A549 (cell line): ENCODE measurements at regions not wholly inside any gene's neighbourhood (a gene's known extent, or its start where the extent isn't known, plus 50 kb on each side); places are given as distances from the start of the nearest gene placed in this dataset.
A peak's percentile ranks its signal among the peaks of the same experiment; 100 is the strongest.

Experiments
- ATAC-seq, 2 experiments: fragments of 200-7000 bp in 1 of 2; fragments of >200 bp in 1 of 2; cut with Nextera tagmentation in 1 of 2; cut with Tn5 transposase in 1 of 2; 3 replicates each; pipeline versions ENCODE4 v1.8.0 to v1.9.1; 2018 to 2020; ENCODE audit warnings: mild to moderate bottlenecking in 1 of 2, moderate library complexity in 1 of 2
- CTCF ChIA-PET: fragments of 300-600 bp; sonication (Branson Sonifier 250); formaldehyde crosslinking; extraction: SDS; loops from one replicate; lab custom pipeline; 2021; ENCODE audit warnings: antibody characterized with exemption, inconsistent platforms; lab: Yijun Ruan, JAX
- POLR2A ChIA-PET: fragments of 350-600 bp; formaldehyde crosslinking; extraction: SDS; loops from one replicate; lab custom pipeline; 2021; ENCODE audit warnings: antibody characterized with exemption, inconsistent platforms; lab: Yijun Ruan, JAX
- DNase-seq, 2 experiments: peaks; one replicate each; pipeline versions ENCODE4 v3.0.0 to v3.0.0-alpha.2; 2011 to 2016; ENCODE audit warnings: low read depth in 1 of 2, low spot score in 1 of 2
- FAIRE-seq: peaks from 2 replicates; lab custom pipeline; 2011; peaks lifted over from hg19 to GRCh38; lab: Jason Lieb, UNC
- H3K27ac ChIP-seq, 2 experiments: fragments of >200 bp; sonication (Bioruptor Twin); formaldehyde crosslinking; 3 replicates each; pipeline ENCODE4 v1.5.1; 2016 to 2017
- H3K4me1 ChIP-seq: fragments of >200 bp; sonication (Bioruptor Twin); formaldehyde crosslinking; 3 replicates; pipeline ENCODE4 v1.6.1; 2016
- H3K4me2 ChIP-seq: fragments of >200 bp; sonication (Bioruptor Twin); formaldehyde crosslinking; 3 replicates; pipeline ENCODE4 v1.6.1; 2016
- H3K4me3 ChIP-seq: fragments of >200 bp; sonication (Bioruptor Twin); formaldehyde crosslinking; 3 replicates; pipeline ENCODE4 v1.5.1; 2016
- H3K9me3 ChIP-seq: fragments of >200 bp; sonication (Bioruptor Twin); formaldehyde crosslinking; 3 replicates; pipeline ENCODE4 v1.6.1; 2016
- CBX2 ChIP-seq: fragments of 200-600 bp; sonication (generic); IDR thresholded peaks from 2 replicates; pipeline ENCODE4 v1.6.1; 2016; ENCODE audit warnings: low read depth, mild to moderate bottlenecking, borderline replicate concordance
- CBX8 ChIP-seq: fragments of 200-600 bp; sonication (generic); IDR thresholded peaks from 2 replicates; pipeline ENCODE4 v1.6.1; 2016
- CEBPB ChIP-seq, 2 experiments: fragments of >200 bp in 1 of 2; sonication (Bioruptor Twin) in 1 of 2; formaldehyde crosslinking in 1 of 2; IDR thresholded peaks; 2 replicates each; pipeline ENCODE4 v1.6.1; 2012 to 2016
- EHF ChIP-seq: fragments of 250-450 bp; sonication (Bioruptor Pico); IDR thresholded peaks from 2 replicates; pipeline ENCODE4 v1.5.0; 2020; ENCODE audit warnings: mild to moderate bottlenecking
- GATA3 ChIP-seq: IDR thresholded peaks from 2 replicates; pipeline ENCODE4 v1.6.1; 2012; ENCODE audit warnings: borderline replicate concordance
- JUNB ChIP-seq: fragments of >200 bp; sonication (Bioruptor Twin); formaldehyde crosslinking; IDR thresholded peaks from 2 replicates; pipeline ENCODE4 v1.6.1; 2016
- MAFK ChIP-seq: fragments of 450-650 bp; IDR thresholded peaks from 2 replicates; pipeline ENCODE4 v1.6.1; 2014; ENCODE audit not compliant: partially characterized antibody
- MYC ChIP-seq: IDR thresholded peaks from 2 replicates; pipeline ENCODE4 v1.6.1; 2012; ENCODE audit warnings: mild to moderate bottlenecking, inconsistent platforms, low read length, improper control_type of control experiment, borderline replicate concordance
- PHF8 ChIP-seq: fragments of 200-600 bp; sonication (generic); IDR thresholded peaks from 2 replicates; pipeline ENCODE4 v1.6.1; 2016; ENCODE audit warnings: low read depth, mild to moderate bottlenecking, antibody characterized with exemption, moderate library complexity, borderline replicate concordance
- POLR2AphosphoS2 ChIP-seq: conservative IDR thresholded peaks from 2 replicates; pipeline ENCODE4 v1.6.1; 2012; ENCODE audit warnings: low read length, improper control_type of control experiment, inconsistent platforms
- RAD21 ChIP-seq, 2 experiments: fragments of >200 bp in 1 of 2; sonication (Bioruptor Twin) in 1 of 2; formaldehyde crosslinking in 1 of 2; IDR thresholded peaks in 1 of 2; conservative IDR thresholded peaks in 1 of 2; 2 replicates in 1 of 2; 3 replicates in 1 of 2; pipeline ENCODE4 v1.6.1; 2012 to 2018; ENCODE audit warnings: inconsistent platforms in 1 of 2
- RARB ChIP-seq: fragments of 250-450 bp; sonication (Bioruptor Pico); IDR thresholded peaks from 2 replicates; pipeline ENCODE4 v1.8.0; 2021; ENCODE audit warnings: mild to moderate bottlenecking, moderate library complexity
- SREBF2 ChIP-seq: fragments of 450-650 bp; IDR thresholded peaks from 2 replicates; pipeline ENCODE4 v1.6.1; 2014; ENCODE audit warnings: mild to moderate bottlenecking, moderate library complexity
- TFCP2L1 ChIP-seq: fragments of 250-450 bp; sonication (Bioruptor Pico); IDR thresholded peaks from 2 replicates; pipeline ENCODE4 v1.5.0; 2021; ENCODE audit warnings: mild to moderate bottlenecking
- ZC3H11A ChIP-seq: fragments of 450-650 bp; IDR thresholded peaks from 2 replicates; pipeline ENCODE4 v1.6.1; 2014; ENCODE audit warnings: antibody characterized with exemption, mild to moderate bottlenecking
- ZFP36 ChIP-seq: fragments of 450-650 bp; IDR thresholded peaks from 2 replicates; pipeline ENCODE4 v1.6.1; 2014; ENCODE audit warnings: borderline replicate concordance; ENCODE audit not compliant: partially characterized antibody
- ZNF302 ChIP-seq: fragments of 250-450 bp; sonication (Bioruptor Pico); IDR thresholded peaks from 2 replicates; pipeline ENCODE4 v1.9.0; 2021; ENCODE audit warnings: inconsistent platforms, mild to moderate bottlenecking, moderate library complexity
- ZSCAN20 ChIP-seq: fragments of 250-450 bp; sonication (Bioruptor Pico); IDR thresholded peaks from 2 replicates; pipeline ENCODE4 v1.8.0; 2022; ENCODE audit warnings: mild to moderate bottlenecking, moderate library complexity
- WGBS: methylation state at CpG from one replicate; pipeline ENCODE4 v1.1.6; 2017; ENCODE audit errors: missing lambda C conversion rate; 5-methylcytosine and 5-hydroxymethylcytosine counted together
- TF ChIP-seq, protein P1 (sequence below): IDR thresholded peaks from 2 replicates; pipeline ENCODE4 v1.6.1; 2012
- TF ChIP-seq, protein P2 (sequence below): fragments of 200-600 bp; sonication (generic); IDR thresholded peaks from 2 replicates; pipeline ENCODE4 v1.6.1; 2016; ENCODE audit warnings: antibody characterized with exemption, mild to moderate bottlenecking, moderate library complexity
- TF ChIP-seq, protein P3 (sequence below): fragments of 250-450 bp; sonication (Bioruptor Pico); IDR thresholded peaks from 2 replicates; pipeline ENCODE4 v1.5.0; 2020; ENCODE audit warnings: low read depth, mild to moderate bottlenecking, moderate library complexity
- TF ChIP-seq, protein P4 (sequence below): fragments of >200 bp; sonication (Bioruptor Twin); formaldehyde crosslinking; IDR thresholded peaks from 3 replicates; pipeline ENCODE4 v1.6.1; 2016
- TF ChIP-seq, protein P5 (sequence below): IDR thresholded peaks from 2 replicates; pipeline ENCODE4 v1.6.1; 2012

DNA sequence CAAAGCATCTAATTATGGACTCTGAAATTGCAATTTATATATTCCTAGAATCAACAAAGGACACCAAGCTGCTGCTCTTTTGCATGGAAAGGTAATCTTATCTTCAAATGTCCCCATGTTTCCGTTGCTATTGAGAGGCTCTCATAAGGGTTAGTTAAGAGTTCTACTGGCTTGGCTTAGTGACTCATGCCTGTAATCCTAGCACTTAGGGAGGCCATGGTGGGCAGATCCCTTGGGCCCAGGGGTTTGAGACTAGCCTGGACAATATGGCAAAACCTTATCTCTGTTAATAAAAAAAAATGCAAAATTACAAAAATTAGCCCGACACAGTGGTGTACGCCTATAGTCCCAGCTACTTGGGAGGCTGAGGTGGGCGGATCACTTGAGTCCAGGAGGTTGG is 93.4 kb upstream of the RAPGEF2 start:
- peak overlapping the region in 1 of 2 experiments; percentile 61; a peak in 2 of 6 replicates for H3K27ac ChIP-seq
- DNase-seq: no peak
- no peak for FAIRE-seq
- no peak for ATAC-seq
- peaks cover 41% of the 10 kb centered on the region for H3K4me1 ChIP-seq
- TF ChIP-seq CBX8 (no peak), JUNB (no peak), POLR2AphosphoS2 (no peak), CBX2 (no peak), SREBF2 (no peak), GATA3 (no peak), MYC (no peak), RARB (CRISPR knock-in tag) (no peak), RAD21 (conservative IDR thresholded peaks at IDR 0.05 in 1 of 2, IDR thresholded peaks at IDR 0.05 in 1 of 2) (no peak), ZFP36 (no peak), ZC3H11A (no peak)
- TF ChIP-seq, protein P1, sequence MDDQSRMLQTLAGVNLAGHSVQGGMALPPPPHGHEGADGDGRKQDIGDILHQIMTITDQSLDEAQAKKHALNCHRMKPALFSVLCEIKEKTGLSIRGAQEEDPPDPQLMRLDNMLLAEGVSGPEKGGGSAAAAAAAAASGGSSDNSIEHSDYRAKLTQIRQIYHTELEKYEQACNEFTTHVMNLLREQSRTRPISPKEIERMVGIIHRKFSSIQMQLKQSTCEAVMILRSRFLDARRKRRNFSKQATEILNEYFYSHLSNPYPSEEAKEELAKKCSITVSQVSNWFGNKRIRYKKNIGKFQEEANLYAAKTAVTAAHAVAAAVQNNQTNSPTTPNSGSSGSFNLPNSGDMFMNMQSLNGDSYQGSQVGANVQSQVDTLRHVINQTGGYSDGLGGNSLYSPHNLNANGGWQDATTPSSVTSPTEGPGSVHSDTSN: no peak
- TF ChIP-seq, protein P2, sequence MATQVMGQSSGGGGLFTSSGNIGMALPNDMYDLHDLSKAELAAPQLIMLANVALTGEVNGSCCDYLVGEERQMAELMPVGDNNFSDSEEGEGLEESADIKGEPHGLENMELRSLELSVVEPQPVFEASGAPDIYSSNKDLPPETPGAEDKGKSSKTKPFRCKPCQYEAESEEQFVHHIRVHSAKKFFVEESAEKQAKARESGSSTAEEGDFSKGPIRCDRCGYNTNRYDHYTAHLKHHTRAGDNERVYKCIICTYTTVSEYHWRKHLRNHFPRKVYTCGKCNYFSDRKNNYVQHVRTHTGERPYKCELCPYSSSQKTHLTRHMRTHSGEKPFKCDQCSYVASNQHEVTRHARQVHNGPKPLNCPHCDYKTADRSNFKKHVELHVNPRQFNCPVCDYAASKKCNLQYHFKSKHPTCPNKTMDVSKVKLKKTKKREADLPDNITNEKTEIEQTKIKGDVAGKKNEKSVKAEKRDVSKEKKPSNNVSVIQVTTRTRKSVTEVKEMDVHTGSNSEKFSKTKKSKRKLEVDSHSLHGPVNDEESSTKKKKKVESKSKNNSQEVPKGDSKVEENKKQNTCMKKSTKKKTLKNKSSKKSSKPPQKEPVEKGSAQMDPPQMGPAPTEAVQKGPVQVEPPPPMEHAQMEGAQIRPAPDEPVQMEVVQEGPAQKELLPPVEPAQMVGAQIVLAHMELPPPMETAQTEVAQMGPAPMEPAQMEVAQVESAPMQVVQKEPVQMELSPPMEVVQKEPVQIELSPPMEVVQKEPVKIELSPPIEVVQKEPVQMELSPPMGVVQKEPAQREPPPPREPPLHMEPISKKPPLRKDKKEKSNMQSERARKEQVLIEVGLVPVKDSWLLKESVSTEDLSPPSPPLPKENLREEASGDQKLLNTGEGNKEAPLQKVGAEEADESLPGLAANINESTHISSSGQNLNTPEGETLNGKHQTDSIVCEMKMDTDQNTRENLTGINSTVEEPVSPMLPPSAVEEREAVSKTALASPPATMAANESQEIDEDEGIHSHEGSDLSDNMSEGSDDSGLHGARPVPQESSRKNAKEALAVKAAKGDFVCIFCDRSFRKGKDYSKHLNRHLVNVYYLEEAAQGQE: no peak
- TF ChIP-seq, protein P3, sequence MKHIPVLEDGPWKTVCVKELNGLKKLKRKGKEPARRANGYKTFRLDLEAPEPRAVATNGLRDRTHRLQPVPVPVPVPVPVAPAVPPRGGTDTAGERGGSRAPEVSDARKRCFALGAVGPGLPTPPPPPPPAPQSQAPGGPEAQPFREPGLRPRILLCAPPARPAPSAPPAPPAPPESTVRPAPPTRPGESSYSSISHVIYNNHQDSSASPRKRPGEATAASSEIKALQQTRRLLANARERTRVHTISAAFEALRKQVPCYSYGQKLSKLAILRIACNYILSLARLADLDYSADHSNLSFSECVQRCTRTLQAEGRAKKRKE (CRISPR knock-in tag): no peak
- no peak overlapping the region; the same call in 2 of the 3 replicates for H3K4me2 ChIP-seq
- H3K4me3 ChIP-seq: no peak overlapping the region
- POLR2A ChIA-PET: no interaction called here
- no peaks in the 10 kb centered on the region for H3K9me3 ChIP-seq
- CTCF ChIA-PET: no interaction called here
- 91% methylated on average over 4 of the region's 4 CpGs for WGBS

DNA sequence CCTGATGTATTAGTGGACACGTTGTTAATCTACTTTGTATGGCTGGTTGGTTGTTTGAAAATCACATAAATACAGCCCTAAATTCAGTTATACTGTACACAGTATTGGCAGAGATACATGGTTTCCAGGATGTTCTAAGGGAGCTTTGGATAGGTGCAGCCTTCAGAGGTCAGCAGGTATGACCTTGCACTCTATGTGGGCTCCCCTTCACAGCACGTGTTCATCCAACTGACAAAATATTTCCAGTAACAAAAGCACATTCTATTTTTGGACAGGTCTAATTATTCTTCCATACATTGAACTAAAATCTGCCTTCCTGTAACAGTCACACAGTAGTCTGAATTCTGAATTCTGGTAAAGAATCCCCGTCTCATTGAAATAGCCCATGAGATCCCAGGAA is 92.8 kb upstream of the RAPGEF2 start:
- ChIA-PET POLR2A (no interaction called here), CTCF (no interaction called here)
- TF ChIP-seq, protein P2: no peak
- TF ChIP-seq CBX2 (no peak), CEBPB (IDR thresholded peaks at IDR 0.05) (no peak), TFCP2L1 (CRISPR knock-in tag) (no peak), ZSCAN20 (no peak), ZNF302 (no peak), EHF (CRISPR knock-in tag) (no peak), MAFK (no peak), PHF8 (no peak), MYC (no peak), ZFP36 (no peak)
- TF ChIP-seq, protein P4, sequence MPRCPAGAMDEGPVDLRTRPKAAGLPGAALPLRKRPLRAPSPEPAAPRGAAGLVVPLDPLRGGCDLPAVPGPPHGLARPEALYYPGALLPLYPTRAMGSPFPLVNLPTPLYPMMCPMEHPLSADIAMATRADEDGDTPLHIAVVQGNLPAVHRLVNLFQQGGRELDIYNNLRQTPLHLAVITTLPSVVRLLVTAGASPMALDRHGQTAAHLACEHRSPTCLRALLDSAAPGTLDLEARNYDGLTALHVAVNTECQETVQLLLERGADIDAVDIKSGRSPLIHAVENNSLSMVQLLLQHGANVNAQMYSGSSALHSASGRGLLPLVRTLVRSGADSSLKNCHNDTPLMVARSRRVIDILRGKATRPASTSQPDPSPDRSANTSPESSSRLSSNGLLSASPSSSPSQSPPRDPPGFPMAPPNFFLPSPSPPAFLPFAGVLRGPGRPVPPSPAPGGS: no peak
- TF ChIP-seq, protein P5, sequence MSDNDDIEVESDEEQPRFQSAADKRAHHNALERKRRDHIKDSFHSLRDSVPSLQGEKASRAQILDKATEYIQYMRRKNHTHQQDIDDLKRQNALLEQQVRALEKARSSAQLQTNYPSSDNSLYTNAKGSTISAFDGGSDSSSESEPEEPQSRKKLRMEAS: no peak
- Histone ChIP-seq H3K4me1 (peaks cover 47% of the 10 kb centered on the region), H3K4me2 (peak overlapping the region; percentile 67), H3K9me3 (no peaks in the 10 kb centered on the region), H3K27ac (peak overlapping the region; percentile 43 to 61; a peak in 4 of 6 replicates), H3K4me3 (no peak overlapping the region)
- ATAC-seq (no peak), FAIRE-seq (no peak), DNase-seq (no peak)
- 59% methylated on average over 3 of the region's 3 CpGs for WGBS
